HFFc6 (cell line): ENCODE measurements at regions not wholly inside any gene's neighbourhood (a gene's known extent, or its start where the extent isn't known, plus 50 kb on each side); places are given as distances from the start of the nearest gene placed in this dataset.
A peak's percentile ranks its signal among the peaks of the same experiment; 100 is the strongest.

Experiments used
- DNase-seq: peaks from one replicate; pipeline ENCODE4 v3.0.0-alpha.2; 2018
- H3K27ac Mint-ChIP-seq: 2 replicates; pipeline ENCODE4 v1.8.0; 2020; ENCODE audit warnings: mild to moderate bottlenecking, mixed read lengths
- H3K27me3 Mint-ChIP-seq: 2 replicates; pipeline ENCODE4 v1.8.0; 2021; ENCODE audit warnings: mild to moderate bottlenecking, moderate library complexity, mixed read lengths; ENCODE audit not compliant: insufficient read depth
- H3K36me3 Mint-ChIP-seq: 2 replicates; pipeline ENCODE4 v1.8.0; 2021; ENCODE audit warnings: low read depth, mixed read lengths
- H3K4me1 Mint-ChIP-seq: 2 replicates; pipeline ENCODE4 v1.8.0; 2020; ENCODE audit warnings: low read depth, mixed read lengths
- H3K4me3 Mint-ChIP-seq: 2 replicates; pipeline ENCODE4 v1.8.0; 2020; ENCODE audit warnings: mild to moderate bottlenecking, moderate library complexity, mixed read lengths
- H3K9me3 Mint-ChIP-seq: 2 replicates; pipeline ENCODE4 v1.8.0; 2020; ENCODE audit warnings: mild to moderate bottlenecking, mixed read lengths
- CTCF ChIP-seq: fragments of 200-600 bp; sonication (generic); IDR thresholded peaks from 2 replicates; pipeline ENCODE4 v1.5.0; 2021; ENCODE audit warnings: antibody characterized with exemption, mild to moderate bottlenecking

GRCh38 chr15:47968593-47968992 is 152.2 kb upstream of the SLC24A5 start:
- TF ChIP-seq CTCF, result no peak
- Mint-ChIP-seq H3K27me3 (peaks cover 9% of the 10 kb centered on the region; the same call in 1 of the 2 replicates), H3K9me3 (no peaks in the 10 kb centered on the region)

GRCh38 chr15:47971637-47972036 is 149.2 kb upstream of the SLC24A5 start:
- H3K36me3 Mint-ChIP-seq, result no peaks in the 10 kb centered on the region
- no peak for DNase-seq
- H3K4me3 Mint-ChIP-seq, result no peak overlapping the region
- H3K9me3 Mint-ChIP-seq, result no peaks in the 10 kb centered on the region
- H3K4me1 Mint-ChIP-seq, result no peaks in the 10 kb centered on the region
- H3K27me3 Mint-ChIP-seq, result peaks cover 8% of the 10 kb centered on the region; the same call in 1 of the 2 replicates
- no peak overlapping the region for H3K27ac Mint-ChIP-seq
- no peak for TF ChIP-seq CTCF

More at GRCh38 chr15:47968593-47968992, 152.2 kb upstream of the SLC24A5 start:
- Mint-ChIP-seq H3K27ac (no peak overlapping the region), H3K4me3 (no peak overlapping the region), H3K4me1 (no peaks in the 10 kb centered on the region), H3K36me3 (no peaks in the 10 kb centered on the region)
- DNase-seq, result no peak

GRCh38 chr15:47972738-47973137 is 148.1 kb upstream of the SLC24A5 start:
- H3K27ac Mint-ChIP-seq, result no peak overlapping the region
- no peak for DNase-seq
- no peaks in the 10 kb centered on the region for H3K4me1 Mint-ChIP-seq
- H3K9me3 Mint-ChIP-seq, result no peaks in the 10 kb centered on the region
- TF ChIP-seq CTCF, result no peak
- H3K27me3 Mint-ChIP-seq, result peaks cover 5% of the 10 kb centered on the region; the same call in 1 of the 2 replicates
- no peak overlapping the region for H3K4me3 Mint-ChIP-seq
- no peaks in the 10 kb centered on the region for H3K36me3 Mint-ChIP-seq

- H3K27me3 Mint-ChIP-seq, result peaks cover 3% of the 10 kb centered on the region; the same call in 1 of the 2 replicates
- no peaks in the 10 kb centered on the region for H3K4me1 Mint-ChIP-seq
- H3K27ac Mint-ChIP-seq, result no peak overlapping the region
- TF ChIP-seq CTCF, result no peak
- no peak overlapping the region for H3K4me3 Mint-ChIP-seq
- no peak for DNase-seq
- no peaks in the 10 kb centered on the region for H3K9me3 Mint-ChIP-seq
- H3K36me3 Mint-ChIP-seq, result no peaks in the 10 kb centered on the region
Measured at GRCh38 chr15:47974724-47975123, 146.1 kb upstream of the SLC24A5 start.

- no peak overlapping the region for H3K4me3 Mint-ChIP-seq
- no peak overlapping the region for H3K27ac Mint-ChIP-seq
- no peaks in the 10 kb centered on the region for H3K36me3 Mint-ChIP-seq
- H3K4me1 Mint-ChIP-seq, result no peaks in the 10 kb centered on the region
- peaks cover 5% of the 10 kb centered on the region; the same call in 1 of the 2 replicates for H3K27me3 Mint-ChIP-seq
- no peaks in the 10 kb centered on the region for H3K9me3 Mint-ChIP-seq
- no peak for DNase-seq
- no peak for TF ChIP-seq CTCF
Measured at GRCh38 chr15:47975427-47975826, 145.4 kb upstream of the SLC24A5 start.

GRCh38 chr15:47983533-47983932 is 137.3 kb upstream of the SLC24A5 start:
- no peak overlapping the region for H3K27ac Mint-ChIP-seq
- DNase-seq, result no peak
- H3K4me3 Mint-ChIP-seq, result no peak overlapping the region
- peak; percentile 12; the same call in 1 of the 2 replicates for TF ChIP-seq CTCF
- 0 out of 2 replicates have a peak, but pooled peaks cover 2% of the 10 kb centered on the region for H3K27me3 Mint-ChIP-seq
- no peaks in the 10 kb centered on the region for H3K4me1 Mint-ChIP-seq
- no peaks in the 10 kb centered on the region for H3K36me3 Mint-ChIP-seq
- no peaks in the 10 kb centered on the region for H3K9me3 Mint-ChIP-seq
